ENCODE measurements at regions not wholly inside any gene's neighbourhood (a gene's known extent, or its start where the extent isn't known, plus 50 kb on each side); places are given as distances from the start of the nearest gene placed in this dataset.

DNA sequence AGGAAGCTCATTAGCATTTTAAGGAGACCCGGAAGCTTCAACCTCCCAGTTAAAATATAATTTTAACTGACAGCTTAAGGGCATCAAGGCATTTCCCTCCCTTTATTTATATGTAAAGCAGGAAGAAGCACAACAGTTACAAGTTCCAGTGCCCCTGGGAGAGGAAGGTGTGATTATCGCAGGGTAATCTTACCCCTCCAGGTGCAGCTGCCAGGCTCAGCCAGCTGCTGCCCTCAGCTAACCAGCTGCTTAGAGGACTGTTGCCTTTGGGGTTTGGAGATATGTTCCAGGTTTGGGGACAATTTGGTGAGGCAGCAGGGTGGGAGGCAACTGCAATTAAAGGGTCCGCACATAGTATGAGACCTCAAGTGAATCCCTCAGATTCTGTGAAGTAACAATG lies 55.3 kb upstream of the SETBP1 start:
- no peak for DNase-seq (ENCODE audit: missing footprints)
- ATAC-seq, result no peak
- intact Hi-C loops (cut with DNase I), result no loop called here

DNA sequence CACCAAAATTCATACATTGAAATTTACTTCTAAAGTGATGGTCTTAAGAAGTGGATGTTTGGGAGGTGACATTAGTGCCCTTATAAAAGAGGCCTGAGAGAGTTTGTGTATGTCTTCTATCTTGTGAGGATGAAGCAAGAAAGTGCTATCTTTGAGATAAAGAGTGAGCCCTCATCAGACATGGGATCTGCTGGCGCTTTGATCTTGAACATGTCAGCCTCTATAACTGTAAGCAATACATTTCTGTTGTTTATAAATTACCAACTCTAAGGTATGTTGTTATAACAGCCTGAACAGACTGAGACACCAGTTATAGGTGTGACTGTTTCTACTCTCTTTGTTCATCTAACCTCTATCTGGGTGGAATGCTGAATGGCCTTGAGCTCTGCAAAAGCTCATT lies 54.5 kb upstream of the SETBP1 start:
- intact Hi-C loops (cut with DNase I), result no loop called here
- DNase-seq (ENCODE audit: missing footprints), result no peak
- ATAC-seq, result no peak

GRCh38 chr18:44626807-44627206 lies 53.9 kb upstream of the SETBP1 start:
- ATAC-seq, result no peak
- intact Hi-C loops (cut with DNase I), result no loop called here
- DNase-seq (ENCODE audit: missing footprints), result no peak

DNA sequence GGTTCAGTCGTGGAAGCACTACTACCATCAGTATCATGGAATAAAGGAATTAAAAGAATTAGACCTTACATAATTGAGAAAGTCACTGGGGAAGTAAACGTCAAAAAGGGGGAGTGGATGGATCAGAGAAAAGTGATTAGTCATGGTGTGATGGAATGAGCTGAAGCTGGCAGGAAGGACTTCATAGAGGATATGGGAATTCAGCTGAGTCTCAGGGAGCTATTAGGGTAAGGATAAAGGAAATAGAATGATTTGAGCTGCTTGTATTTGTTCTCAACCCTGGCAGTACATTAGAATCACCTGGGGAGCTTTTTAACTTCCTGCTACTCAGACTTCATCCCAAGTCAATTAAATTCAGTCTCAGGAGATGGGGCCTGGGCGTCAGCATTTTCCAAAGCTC lies 53.4 kb upstream of the SETBP1 start:
- no peak for ATAC-seq
- intact Hi-C loops (cut with DNase I), result no loop called here

GRCh38 chr18:44629406-44629805 lies 51.3 kb upstream of the SETBP1 start:
- DNase-seq (ENCODE audit: missing footprints), result no peak
- no peak for ATAC-seq
- intact Hi-C loops (cut with DNase I), result no loop called here

More for the DNA sequence above, 53.4 kb upstream of the SETBP1 start:
- no peak for DNase-seq (ENCODE audit: missing footprints)

DNA sequence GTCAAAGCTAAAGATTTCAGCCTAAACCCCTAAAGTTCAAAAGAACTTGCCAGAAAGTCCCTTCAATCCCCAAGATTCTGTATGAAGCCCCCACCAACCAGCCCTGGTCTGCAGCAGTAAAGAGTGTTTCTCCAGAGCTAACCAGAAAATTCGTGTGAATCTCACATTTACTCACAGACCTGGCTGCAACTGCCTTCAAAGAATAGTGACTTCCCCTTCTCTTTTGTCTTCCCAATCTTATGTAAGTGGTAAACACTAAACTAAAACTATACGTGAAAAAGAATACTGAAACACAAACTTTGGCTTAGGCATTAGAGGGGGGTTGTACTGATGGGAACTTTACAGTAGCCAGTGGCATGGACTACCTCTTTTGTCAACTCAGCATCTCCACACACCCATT lies 50.6 kb upstream of the SETBP1 start:
- DNase-seq (ENCODE audit: missing footprints) (no peak), ATAC-seq (no peak)
- intact Hi-C loops (cut with DNase I), result no loop called here
